Hematopoietic multipotent progenitor cell (in vitro differentiated cells): ENCODE measurements at regions not wholly inside any gene's neighbourhood (a gene's known extent, or its start where the extent isn't known, plus 50 kb on each side); places are given as distances from the start of the nearest gene placed in this dataset.

Experiments
- DNase-seq, 3 donors: peaks; one replicate each; pipeline ENCODE4 v3.0.0-alpha.2; 2011 to 2015; ENCODE audit warnings: low read depth in 2 of 3, low spot score in 2 of 3

GRCh38 chrX:126064901-126065541 lies 101.1 kb downstream of the DCAF12L2 start:
- DNase-seq, result no peak

- DNase-seq, result no peak
Observed at GRCh38 chrX:126065901-126066660, 100.0 kb downstream of the DCAF12L2 start.
